Stimulated activated CD4-positive, alpha-beta T cell treated with anti-CD3 and anti-CD28 coated beads, Interleukin-2, amount 100 ng/mL, for 4 hours (primary cell): ENCODE measurements at regions not wholly inside any gene's neighbourhood (a gene's known extent, or its start where the extent isn't known, plus 50 kb on each side); places are given as distances from the start of the nearest gene placed in this dataset.
"Not testable (repeated sequence)": the region's sequence is repeated elsewhere in the genome, so short reads cannot be mapped to it uniquely, and the experiment has no call there.

Source experiments
- DNase-seq: peaks from one replicate; pipeline ENCODE4 v3.0.0-alpha.2; 2020; ENCODE audit warnings: low read depth

DNA sequence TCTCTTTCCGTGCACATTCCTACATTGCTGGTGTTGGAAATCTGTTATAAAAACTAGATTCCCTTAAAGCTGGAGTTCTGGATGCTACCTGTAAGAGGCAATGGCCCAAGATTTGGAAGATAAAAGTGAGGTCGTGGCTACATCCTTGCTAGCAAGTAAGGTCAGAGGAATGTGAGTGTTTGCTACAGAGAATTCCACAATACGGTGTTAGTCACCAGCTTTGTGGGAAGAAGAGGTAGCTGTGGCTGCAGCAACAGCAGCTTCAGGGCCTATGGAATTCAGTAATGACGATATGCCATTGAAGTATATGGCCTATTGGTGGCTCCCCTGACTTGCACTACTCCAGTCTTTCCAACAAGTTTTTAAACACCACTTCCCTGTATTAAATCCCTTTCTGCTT lies 227.7 kb upstream of the TMEM260 start:
- no peak for DNase-seq

DNA sequence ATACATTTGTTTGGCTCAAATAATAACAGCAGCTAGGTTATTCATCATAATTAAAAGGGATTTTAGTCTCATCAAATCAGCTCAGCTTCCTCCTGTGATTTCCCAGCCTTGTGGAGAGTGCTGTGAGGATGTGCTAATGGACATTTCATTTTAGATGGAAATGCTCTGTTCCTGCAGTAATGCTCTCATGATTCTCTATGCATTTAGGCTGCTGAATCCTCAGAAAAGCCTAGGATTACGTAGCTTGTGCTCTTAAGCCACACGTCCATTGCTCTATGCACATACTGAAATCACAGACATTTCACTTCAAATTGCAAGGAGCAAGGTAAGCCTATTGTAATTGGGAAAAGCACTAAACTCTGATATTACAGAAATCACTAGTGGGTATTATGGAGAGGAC lies 226.6 kb upstream of the TMEM260 start:
- no peak for DNase-seq

DNA sequence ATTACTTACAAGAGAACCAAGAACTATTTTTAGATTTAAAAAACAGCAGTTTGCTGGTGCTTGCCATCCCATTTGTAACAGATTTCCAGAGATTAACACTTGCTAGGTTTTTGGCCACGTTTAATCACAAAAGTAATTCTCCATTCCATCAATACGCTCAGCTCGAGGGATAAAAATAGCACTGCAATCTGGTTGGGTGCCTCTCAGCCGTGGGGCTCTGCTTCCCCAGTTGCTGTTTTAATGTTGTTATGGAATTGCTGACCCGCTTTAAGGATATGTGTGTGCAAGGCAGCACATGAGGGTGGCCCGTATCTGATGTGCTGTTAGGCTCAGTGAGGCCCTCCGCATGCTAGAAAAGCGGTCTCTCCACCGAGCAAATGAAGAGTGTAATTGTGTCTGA lies 222.2 kb upstream of the TMEM260 start:
- DNase-seq: no peak

DNA sequence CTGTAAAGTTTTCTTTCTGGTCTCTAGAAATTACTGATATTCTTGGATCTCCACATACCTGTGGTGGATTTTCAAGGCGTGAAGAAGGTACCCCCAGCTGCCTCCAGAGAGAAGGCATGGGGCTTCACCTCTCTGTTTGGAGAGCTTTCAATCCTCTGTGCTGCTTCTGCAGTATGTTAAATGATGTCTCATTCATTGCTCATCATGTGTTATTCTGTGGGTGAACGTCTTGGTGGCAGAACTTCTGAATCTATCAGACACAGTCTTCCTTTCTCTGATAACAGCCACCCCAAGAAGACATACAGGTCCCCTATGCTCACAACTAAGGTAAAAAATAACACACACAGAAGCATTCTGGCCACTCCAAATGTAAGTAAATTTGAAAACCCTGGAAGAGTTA lies 221.3 kb upstream of the TMEM260 start:
- DNase-seq: no peak

DNA sequence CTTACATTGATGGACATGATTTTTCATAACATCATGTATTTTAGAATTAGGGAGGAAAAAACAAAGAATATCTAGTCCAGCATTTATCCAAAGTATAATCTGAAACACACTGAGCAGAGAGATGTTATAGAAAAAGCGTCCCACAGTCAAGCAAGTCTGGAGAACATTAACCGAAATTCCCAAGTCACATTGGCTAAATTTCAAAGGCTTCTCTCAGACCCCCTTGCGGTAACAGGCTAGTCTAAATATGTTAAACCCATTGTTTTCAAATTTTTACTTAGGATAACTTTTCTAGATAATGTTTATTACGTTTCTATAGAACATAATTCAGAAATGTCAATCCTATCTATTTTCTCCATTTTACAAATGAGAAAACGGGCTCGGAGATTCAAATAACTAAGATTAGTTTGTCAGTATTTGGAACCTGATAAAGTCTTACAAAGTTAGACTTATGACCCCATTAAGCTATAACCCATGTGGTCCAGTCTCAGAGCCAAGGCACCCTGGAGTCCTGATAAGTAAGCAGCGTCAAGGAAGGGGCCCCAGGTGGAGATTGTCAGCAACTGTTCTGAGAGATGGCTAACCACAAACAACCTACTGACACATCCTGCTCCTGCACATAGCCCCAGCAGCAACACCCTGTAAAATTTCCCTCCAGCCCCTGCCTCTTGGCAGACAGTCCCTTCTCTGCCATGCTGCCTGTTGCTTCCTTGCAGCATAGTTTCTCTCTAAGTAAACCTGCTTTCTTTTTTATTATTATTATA lies 220.6 kb upstream of the TMEM260 start:
- no peak for DNase-seq

DNA sequence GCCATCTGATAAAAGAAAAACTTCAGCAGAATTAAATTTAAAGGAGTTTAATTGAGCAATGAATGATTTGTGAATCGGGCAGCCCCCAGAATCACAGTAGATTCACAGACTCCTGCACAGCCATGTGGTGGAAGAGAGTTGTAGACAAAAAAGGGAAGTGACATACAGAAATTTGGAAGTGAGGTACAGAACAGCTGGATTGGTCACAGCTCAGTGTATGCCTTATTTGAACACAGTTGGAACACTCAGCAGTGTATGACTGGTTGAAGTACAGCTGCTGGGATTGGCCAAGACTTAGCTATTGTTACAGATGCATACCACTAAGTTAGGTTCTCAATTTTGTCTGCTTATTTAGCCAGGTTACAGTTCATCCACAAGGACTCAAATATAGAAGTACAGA lies 213.9 kb upstream of the TMEM260 start:
- not testable (repeated sequence) for DNase-seq

DNA sequence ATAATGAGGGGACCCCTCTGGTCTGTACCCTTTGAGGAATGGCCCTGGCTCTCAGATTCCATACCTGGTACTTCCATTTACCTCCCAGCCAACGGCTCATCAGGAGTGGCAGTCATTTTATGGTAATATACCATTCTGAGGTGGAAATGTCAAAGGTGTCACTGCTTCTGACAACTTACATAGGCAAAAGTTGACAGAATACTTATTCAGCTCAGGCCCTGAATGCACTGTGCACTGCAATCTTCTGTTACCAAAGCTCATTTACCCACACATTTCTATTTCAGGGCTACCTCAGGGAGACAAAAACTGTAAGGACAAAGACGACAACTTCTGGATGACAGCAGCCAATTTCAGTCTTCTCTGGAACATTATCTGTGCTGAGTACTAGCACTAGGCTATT lies 212.2 kb upstream of the TMEM260 start:
- DNase-seq: no peak

DNA sequence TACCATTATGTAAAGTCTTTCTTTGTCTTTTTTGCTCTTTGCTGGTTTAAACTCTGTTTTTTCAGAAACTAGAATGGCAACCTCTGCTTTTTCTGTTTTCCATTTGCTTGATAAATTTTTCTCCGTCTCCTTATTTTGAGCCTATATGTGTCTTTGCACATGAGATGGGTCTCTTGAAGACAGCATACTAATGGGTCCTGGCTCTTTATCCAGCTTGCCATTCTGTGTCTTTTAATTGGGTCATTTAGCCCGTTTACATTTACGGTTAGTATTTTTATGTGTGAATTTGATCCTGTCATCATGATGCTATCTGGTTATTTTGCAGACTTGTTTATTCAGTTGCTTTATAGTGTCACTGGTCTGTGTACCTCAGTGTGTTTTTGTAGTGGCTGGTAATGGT lies 207.9 kb upstream of the TMEM260 start:
- DNase-seq: no peak

DNA sequence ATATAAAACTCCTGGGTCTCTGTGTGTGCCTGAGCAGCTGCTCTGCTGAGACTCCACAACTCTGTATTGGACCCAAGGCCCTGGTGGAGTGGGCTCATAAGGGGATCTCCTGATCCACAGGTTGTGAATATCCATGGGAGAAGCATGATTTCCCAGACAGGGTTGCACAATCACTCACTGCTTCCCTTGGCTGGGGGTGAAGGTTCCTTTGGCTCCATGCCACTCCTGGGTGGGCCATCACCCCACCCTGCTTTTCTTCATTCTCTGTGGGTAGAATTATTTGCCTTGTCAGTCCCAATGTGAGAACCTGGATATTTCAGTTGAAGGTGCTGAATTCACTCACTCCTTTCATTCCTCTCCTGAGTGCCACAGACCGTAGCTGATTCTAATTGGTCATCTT lies 205.2 kb upstream of the TMEM260 start:
- DNase-seq: no peak

DNA sequence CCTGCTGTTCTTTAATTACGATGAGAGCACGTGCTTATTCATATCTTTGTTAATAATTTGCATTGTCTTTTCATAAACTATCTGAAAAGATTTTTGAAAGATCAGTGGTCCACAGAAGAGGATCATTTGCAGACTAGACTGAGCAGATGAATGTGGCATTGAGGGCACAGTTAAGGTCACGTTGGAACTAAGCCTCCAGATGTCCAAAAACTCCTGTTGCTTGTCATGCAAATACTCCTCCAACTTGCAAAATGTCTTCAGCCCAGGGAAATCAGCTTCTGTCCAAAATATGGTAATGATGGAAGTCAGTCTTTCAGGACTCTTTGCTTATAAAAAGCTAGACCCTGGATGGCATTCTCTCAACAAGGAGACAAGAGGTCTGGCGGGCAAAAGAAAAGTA lies 201.6 kb upstream of the TMEM260 start:
- no peak for DNase-seq

DNA sequence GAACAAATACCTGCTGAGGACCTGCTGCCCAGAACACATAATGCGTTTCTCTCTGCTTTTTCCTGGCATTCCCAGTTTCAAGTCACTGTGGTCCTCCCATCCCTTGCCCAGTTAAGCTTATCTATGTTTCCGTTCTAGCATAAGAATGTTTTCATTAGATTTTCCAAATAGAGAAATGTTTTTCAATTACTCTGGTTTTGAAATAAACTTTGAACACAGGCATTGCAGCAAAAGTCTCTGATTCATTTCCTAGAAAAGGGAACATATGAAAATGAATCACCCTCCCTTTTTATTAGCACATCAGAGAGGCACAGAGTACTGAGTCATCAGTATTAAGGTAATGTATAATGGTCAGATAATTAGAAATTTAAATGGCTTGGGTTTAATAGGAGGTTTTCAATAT lies 201.1 kb upstream of the TMEM260 start:
- DNase-seq: no peak

DNA sequence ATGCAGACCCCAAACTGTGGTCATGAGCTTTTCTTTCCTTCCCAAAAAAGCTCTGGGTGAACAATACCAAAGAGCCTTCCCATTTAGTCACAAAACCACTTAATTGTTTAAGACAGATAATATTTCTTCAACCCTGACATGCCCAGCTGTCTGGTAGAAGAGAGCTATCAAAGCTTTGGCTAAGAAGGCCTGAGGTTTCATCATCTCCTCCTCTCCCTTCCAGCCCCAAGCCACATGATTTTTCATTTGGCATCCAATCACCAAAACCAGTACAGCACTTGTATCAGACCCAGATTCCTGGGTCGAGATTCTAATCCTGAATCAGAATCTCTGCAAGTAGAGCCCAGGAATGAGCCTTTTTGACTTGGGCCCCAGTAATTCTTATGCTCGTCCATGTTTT lies 199.6 kb upstream of the TMEM260 start:
- no peak for DNase-seq

DNA sequence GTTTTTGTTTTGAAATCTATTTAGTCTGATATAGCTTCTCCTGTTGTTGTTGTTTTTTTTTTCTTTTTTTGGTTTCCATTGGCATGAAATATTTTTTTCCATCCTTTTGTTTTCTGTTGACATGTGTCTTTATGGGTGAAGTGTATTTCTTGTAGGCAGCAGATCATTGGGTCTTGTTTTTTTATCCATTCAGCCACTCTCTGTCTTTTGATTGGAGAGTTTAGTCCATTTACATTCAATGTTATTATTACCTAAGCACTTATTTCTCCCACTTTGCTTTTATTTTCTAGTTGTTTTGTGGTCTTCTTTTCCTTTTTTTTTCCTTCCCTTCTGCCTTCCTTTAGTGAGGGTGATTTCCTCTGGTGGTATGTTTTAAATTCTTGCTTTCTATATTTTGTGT lies 193.6 kb upstream of the TMEM260 start:
- no peak for DNase-seq

DNA sequence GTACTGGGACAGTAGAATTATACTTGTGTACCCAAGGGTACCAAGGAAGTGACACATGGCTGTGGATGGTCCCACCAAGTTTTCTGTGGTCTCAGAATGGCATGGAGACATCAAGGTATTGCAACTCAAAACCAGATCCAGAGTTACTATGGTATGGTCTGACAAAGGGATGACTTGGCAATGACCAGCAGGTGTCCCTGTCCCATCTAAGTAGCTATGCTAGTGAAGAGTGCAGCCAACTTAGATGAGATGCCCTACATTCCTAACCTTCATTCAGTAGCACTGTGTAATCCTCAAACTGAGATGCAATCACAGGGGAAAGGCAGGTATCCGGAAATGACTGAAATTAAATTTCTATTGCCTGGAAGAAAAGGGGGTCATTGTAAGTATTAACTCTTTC lies 188.7 kb upstream of the TMEM260 start:
- no peak for DNase-seq

DNA sequence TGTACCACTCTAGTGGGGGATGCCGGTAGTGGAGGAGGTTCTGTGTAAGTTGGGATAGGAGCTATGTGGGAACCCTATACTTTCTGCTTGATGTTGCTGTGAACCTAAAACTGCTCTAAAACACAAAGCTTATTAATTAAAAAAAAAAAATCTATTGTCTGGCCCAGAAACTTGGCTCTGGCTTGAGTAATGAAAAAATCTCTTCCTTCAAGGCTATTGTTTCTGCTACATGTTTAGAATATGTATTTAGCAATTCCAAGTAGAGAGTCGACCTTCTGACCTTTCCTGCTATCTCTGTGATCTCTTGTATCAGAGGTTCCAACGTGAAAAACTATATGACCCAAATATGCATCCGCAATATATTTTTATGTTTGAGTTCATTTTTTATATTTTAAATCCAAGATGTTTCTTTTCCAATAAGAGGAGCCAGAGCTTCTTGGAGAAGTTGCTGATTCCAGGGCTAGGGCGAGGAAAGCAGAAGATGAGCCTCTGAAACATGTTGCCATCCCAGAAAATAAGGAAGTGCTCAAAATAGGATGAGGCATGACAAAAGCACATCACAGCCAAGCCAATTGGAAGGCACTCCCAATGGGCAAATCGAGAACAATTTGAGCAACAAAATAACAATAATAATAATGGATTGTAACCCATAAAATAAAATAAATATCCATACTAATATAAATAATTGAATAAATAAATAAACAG lies 184.6 kb upstream of the TMEM260 start:
- DNase-seq: no peak

DNA sequence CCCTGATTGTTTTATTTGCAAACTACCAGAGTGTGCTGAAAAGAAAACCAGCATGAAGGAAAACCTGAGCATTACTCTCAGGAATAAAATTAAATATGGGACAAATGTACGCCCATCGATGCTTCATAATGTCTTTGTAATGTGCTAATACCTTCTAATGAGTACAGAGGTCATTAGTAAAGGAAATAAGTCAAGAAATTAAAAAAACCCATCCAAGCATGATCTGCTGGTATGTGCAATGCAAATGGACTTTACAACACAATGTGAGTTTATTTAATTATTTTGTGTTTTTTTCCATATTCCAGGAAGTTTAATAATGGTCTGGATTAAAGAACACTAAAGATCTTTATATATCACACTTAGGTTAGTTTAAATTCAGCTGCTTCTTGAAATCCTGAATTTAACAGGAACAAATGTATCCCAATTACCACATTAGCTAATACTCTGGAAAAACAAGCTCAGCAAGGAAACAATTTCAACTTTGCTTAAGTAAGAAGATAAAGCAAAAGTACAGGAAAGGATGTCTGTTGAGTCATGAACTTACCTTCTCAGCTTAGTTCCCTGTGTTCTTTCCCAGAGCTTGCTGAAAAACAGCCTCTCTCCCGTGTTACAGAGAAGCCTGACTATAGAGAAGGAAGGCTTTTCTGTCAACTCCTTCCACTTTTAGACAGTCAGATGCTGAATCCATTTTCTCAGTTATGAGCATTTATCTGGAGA lies 179.3 kb upstream of the TMEM260 start:
- no peak for DNase-seq

DNA sequence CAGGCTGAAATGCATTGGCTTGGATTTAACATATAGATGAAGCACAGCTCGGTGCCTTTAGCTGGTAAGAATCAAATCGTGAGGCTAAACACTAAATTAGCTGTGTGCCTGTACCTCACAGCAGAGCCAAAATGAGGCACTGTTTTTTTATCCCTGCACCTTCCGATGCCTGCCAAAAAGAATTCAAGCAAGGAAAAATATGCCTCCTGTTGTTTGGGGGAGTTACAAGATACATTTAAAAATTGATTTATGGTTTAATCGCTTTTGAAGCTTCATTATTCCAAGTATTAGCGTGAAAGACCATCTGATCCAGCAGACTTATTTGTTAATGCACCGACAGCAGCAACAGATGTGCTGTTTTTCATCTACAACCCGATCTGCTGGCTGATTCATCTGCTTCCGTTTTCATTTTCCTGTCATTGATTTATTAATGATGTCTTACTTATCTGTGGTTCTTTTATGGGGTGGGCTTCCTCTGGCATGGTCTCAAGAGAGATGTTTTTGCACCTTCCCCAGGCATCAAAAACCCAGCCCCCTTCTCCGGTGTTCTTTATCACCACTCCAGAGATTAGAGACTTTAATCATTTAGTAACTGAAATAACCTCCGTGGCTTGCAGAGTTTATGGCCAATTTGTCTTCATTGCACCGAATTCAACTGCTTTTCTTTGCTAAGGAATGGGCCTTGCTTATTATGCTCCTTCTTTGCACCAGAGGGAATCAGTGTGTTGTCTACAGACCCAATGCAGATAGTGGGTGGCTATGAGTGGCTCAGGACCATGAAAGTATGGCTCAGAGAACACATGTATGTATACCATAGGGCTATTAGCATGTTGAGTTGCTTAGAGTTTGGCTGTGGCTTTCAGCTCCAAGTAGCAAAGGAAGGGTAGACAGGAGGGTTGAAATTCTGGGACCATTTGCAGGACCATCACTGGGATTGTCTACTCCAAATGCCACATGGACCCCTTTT lies 166.8 kb upstream of the TMEM260 start:
- DNase-seq: no peak

DNA sequence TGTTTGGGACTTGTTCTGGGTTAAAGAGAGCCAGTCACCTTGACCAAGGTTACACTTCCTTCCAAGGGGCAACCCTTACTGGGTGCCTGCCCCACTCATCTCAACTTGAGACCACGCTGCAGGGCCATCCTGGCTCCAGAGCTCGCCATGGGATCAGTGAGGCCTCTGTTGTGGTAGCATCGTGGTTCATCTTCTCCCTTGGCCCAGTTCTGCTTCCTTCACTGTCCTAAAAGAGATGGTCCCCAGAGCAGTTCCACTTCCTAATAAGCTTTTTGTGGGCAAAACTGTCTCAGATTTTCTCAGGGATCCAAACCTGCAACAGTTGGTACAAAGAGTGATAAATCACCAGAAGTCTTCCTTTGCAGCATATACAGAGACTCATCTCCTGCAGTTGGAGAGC lies 165.9 kb upstream of the TMEM260 start:
- DNase-seq: no peak

DNA sequence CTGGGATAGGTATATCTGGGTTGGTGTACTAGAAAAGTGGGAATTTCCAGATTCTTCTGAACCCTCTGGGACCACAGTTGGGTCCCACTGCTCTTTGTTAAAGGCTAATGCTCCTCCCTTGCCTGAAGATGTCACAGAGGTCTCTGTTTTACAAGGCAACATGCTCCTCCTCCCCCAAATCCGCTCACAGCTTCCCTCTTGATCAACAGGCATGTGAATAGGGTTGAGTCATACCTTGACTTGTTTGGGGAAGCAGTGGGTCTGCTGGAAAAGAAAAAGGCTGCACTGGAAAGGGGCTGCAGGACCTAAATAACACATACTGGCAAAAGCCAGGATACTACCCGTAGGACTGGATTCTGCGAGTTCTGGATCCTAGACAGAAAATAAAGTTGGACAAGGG lies 165.4 kb upstream of the TMEM260 start:
- no peak for DNase-seq

DNA sequence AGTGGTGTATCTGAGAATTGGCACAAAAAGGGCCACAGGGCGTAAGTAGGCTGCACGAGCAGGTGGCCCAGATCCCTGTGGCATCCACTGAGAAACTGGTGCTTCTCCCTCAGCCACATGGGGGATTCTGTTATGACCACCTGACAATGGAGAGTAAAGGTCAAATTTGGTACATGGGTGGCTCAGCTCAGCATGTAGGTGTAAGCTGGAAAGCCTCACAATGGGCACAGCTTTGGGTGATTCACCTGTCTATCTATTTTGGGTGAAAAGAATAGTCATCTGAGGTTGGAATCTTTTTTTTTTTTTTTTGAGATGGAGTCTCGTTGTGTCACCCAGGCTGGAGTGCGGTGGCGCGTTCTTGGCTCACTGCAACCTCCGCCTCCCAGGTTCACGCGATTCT lies 163.4 kb upstream of the TMEM260 start:
- DNase-seq: no peak

DNA sequence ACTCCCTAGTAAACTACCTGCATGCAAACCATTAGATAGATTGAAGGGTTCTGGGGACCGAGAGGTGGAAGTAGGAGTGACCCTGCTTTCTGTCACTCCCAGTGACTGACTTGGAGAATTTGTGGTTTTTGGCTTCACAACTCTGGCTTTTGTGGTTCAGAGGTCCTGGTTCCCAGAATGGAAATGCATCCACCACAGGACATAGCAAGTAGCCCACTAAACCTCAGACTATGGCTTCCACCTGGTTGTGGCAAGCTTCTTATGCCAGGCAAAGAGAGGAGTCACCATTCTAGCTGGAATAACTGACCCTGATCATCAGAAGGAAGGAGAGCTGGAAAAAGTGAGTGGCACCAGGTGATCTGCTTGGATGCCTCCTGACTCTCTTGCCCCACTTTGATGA lies 162.4 kb upstream of the TMEM260 start:
- DNase-seq: no peak

DNA sequence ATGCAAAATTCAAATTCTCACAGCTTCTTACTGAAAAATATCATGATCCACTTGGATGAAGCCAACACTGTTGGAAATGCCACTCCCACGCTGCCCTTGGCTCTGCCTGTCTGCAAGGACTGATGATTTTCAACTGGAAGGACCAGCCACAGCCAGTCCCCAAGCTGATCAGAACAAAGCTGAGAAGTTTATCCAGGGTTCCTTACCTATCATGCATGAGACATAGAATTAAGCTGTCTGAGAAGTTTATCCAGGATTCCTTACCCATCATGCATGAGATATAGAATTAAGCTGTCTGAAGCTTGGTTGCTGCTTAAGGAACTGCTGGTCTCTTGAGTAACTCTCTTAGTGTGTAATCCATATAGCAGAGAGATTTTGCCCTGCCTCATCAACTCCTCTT lies 159.8 kb upstream of the TMEM260 start:
- DNase-seq: no peak
